HG02885 (cell line): ENCODE measurements at regions not wholly inside any gene's neighbourhood (a gene's known extent, or its start where the extent isn't known, plus 50 kb on each side); places are given as distances from the start of the nearest gene placed in this dataset.
"Not testable (repeated sequence)": the region's sequence is repeated elsewhere in the genome, so short reads cannot be mapped to it uniquely, and the experiment has no call there.

Experiments used
- ATAC-seq: cut with Tn5 transposase; IDR thresholded peaks from one replicate; pipeline ENCODE4 v1.9.1; 2021; ENCODE audit warnings: mild to moderate bottlenecking; ENCODE audit not compliant: unreplicated experiment, poor library complexity

- ATAC-seq = no peak
Observed at GRCh38 chr6:115665310-115665709, 395.4 kb downstream of the FRK start.

GRCh38 chr6:115663681-115664080, 397.0 kb downstream of the FRK start:
- ATAC-seq = no peak

- no peak for ATAC-seq
Observed at GRCh38 chr6:115643762-115644161, 416.9 kb downstream of the FRK start.

- ATAC-seq = no peak
Observed at GRCh38 chr6:115634887-115635286, 425.8 kb downstream of the FRK start.

GRCh38 chr6:115634131-115634530, 426.6 kb downstream of the FRK start:
- no peak for ATAC-seq

- ATAC-seq = no peak
Observed at GRCh38 chr6:115631028-115631427, 429.7 kb downstream of the FRK start.

- no peak for ATAC-seq
Observed at GRCh38 chr6:115630424-115631024, 430.2 kb downstream of the FRK start.

- ATAC-seq = no peak
Observed at GRCh38 chr6:115629415-115629814, 431.3 kb downstream of the FRK start.

- ATAC-seq = no peak
Observed at GRCh38 chr6:115618256-115618655, 442.4 kb downstream of the FRK start.

- ATAC-seq = no peak
Observed at GRCh38 chr6:115617031-115617430, 443.7 kb downstream of the FRK start.

GRCh38 chr6:115613488-115613887, 447.2 kb downstream of the FRK start:
- no peak for ATAC-seq

- no peak for ATAC-seq
Observed at GRCh38 chr6:115612796-115613479, 447.8 kb downstream of the FRK start.

- ATAC-seq = no peak
Observed at GRCh38 chr6:115612216-115612615, 448.5 kb downstream of the FRK start.

- ATAC-seq = no peak
Observed at GRCh38 chr6:115610696-115611095, 450.0 kb downstream of the FRK start.

- ATAC-seq = no peak
Observed at GRCh38 chr6:115609111-115609510, 451.6 kb downstream of the FRK start.

- no peak for ATAC-seq
Observed at GRCh38 chr6:115602466-115602865, 458.2 kb downstream of the FRK start.

- no peak for ATAC-seq
Observed at GRCh38 chr6:115601509-115601908, 459.2 kb downstream of the FRK start.

- ATAC-seq = no peak
Observed at GRCh38 chr6:115601064-115601463, 459.6 kb downstream of the FRK start.

GRCh38 chr6:115594891-115595290, 465.8 kb downstream of the FRK start:
- ATAC-seq = no peak

- ATAC-seq = no peak
Observed at GRCh38 chr6:115592025-115592424, 468.7 kb downstream of the FRK start.

- ATAC-seq = not testable (repeated sequence)
Observed at GRCh38 chr6:115589072-115589471, 471.6 kb downstream of the FRK start.

- no peak for ATAC-seq
Observed at GRCh38 chr6:115583290-115583689, 477.4 kb downstream of the FRK start.
